ENCODE measurements at regions not wholly inside any gene's neighbourhood (a gene's known extent, or its start where the extent isn't known, plus 50 kb on each side); places are given as distances from the start of the nearest gene placed in this dataset.

- Histone ChIP-seq H3K4me3 (no peak overlapping the region), H3K36me3 (no peaks in the 10 kb centered on the region), H3K27me3 (no peaks in the 10 kb centered on the region), H3K27ac (no peak overlapping the region), H3K9me3 (peaks cover 0 to 5% of the 10 kb centered on the region in 2 donors), H3K4me1 (ENCODE audit: insufficient read depth) (no peaks in the 10 kb centered on the region)
- intact Hi-C loops (cut with DNase I) = no loop called here
- WGBS, 3 donors = 52 to 71% (median 71%) methylated on average over 3 of the region's 3 CpGs
- no peak for TF ChIP-seq POLR2A (IDR thresholded peaks at IDR 0.05)
- no peak for TF ChIP-seq EP300 (IDR thresholded peaks at IDR 0.05)
- no peak for TF ChIP-seq CTCF (IDR thresholded peaks at IDR 0.05)
- DNase-seq = no peak
Observed at GRCh38 chr11:82676483-82677094, 57.1 kb downstream of the FAM181B start.

GRCh38 chr11:82675838-82676237 is 57.8 kb downstream of the FAM181B start:
- no peak overlapping the region for H3K4me3 ChIP-seq
- TF ChIP-seq CTCF (IDR thresholded peaks at IDR 0.05) (no peak), POLR2A (IDR thresholded peaks at IDR 0.05) (no peak), EP300 (IDR thresholded peaks at IDR 0.05) (no peak)
- H3K27me3 ChIP-seq = no peaks in the 10 kb centered on the region
- no peaks in the 10 kb centered on the region for H3K36me3 ChIP-seq
- no peaks in the 10 kb centered on the region for H3K9me3 ChIP-seq
- H3K27ac ChIP-seq = no peak overlapping the region
- 64 to 74% (median 72%) methylated on average over 5 of the region's 5 CpGs for WGBS, 3 donors
- no peak for DNase-seq
- H3K4me1 ChIP-seq (ENCODE audit: insufficient read depth) = no peaks in the 10 kb centered on the region
- intact Hi-C loops (cut with DNase I) = no loop called here

- no peak for DNase-seq
- Histone ChIP-seq H3K36me3 (no peaks in the 10 kb centered on the region), H3K27ac (no peak overlapping the region), H3K27me3 (no peaks in the 10 kb centered on the region), H3K4me1 (ENCODE audit: insufficient read depth) (no peaks in the 10 kb centered on the region), H3K9me3 (no peaks in the 10 kb centered on the region), H3K4me3 (no peak overlapping the region)
- intact Hi-C loops (cut with DNase I) = no loop called here
- TF ChIP-seq EP300 (IDR thresholded peaks at IDR 0.05) (no peak), CTCF (IDR thresholded peaks at IDR 0.05) (no peak), POLR2A (IDR thresholded peaks at IDR 0.05) (no peak)
- 61 to 75% (median 66%) methylated on average over 3 of the region's 3 CpGs for WGBS, 3 donors
Observed at GRCh38 chr11:82673631-82674030, 60.0 kb downstream of the FAM181B start.

- no peak for TF ChIP-seq EP300 (IDR thresholded peaks at IDR 0.05)
- no peak for TF ChIP-seq CTCF (IDR thresholded peaks at IDR 0.05)
- TF ChIP-seq POLR2A (IDR thresholded peaks at IDR 0.05) = no peak
- Histone ChIP-seq H3K36me3 (no peaks in the 10 kb centered on the region), H3K9me3 (no peaks in the 10 kb centered on the region), H3K27me3 (no peaks in the 10 kb centered on the region), H3K4me1 (ENCODE audit: insufficient read depth) (no peaks in the 10 kb centered on the region), H3K27ac (no peak overlapping the region), H3K4me3 (no peak overlapping the region)
- DNase-seq = no peak
- 71 to 84% (median 78%) methylated on average over 1 of the region's 1 CpG for WGBS, 3 donors
- intact Hi-C loops (cut with DNase I) = no loop called here
Observed at GRCh38 chr11:82671451-82671850, 62.2 kb downstream of the FAM181B start.
